IMR-90 (cell line): ENCODE measurements at regions not wholly inside any gene's neighbourhood (a gene's known extent, or its start where the extent isn't known, plus 50 kb on each side); places are given as distances from the start of the nearest gene placed in this dataset.

Source experiments
- BHLHE40 ChIP-seq: fragments of 150-350 bp; IDR thresholded peaks from 2 replicates; pipeline ENCODE4 v1.6.1; 2016; ENCODE audit warnings: mild to moderate bottlenecking, low read depth, low read length
- CHD1 ChIP-seq: IDR thresholded peaks from 2 replicates; pipeline ENCODE4 v1.6.1; 2012; ENCODE audit warnings: low read depth, low read length, improper control_type of control experiment
- CTCF ChIP-seq: conservative IDR thresholded peaks from 2 replicates; pipeline ENCODE4 v1.5.1; 2012; ENCODE audit warnings: mild to moderate bottlenecking, low read depth, low read length, improper control_type of control experiment
- ELK1 ChIP-seq: fragments of 150-350 bp; IDR thresholded peaks from 2 replicates; pipeline ENCODE4 v1.6.1; 2016; ENCODE audit warnings: low read depth, mild to moderate bottlenecking, low read length, moderate library complexity, borderline replicate concordance
- MXI1 ChIP-seq: IDR thresholded peaks from 2 replicates; pipeline ENCODE4 v1.6.1; 2012; ENCODE audit warnings: low read depth, mild to moderate bottlenecking, low read length, moderate library complexity, borderline replicate concordance
- POLR2A ChIP-seq: IDR thresholded peaks from 2 replicates; pipeline ENCODE4 v1.6.1; 2012; ENCODE audit warnings: mild to moderate bottlenecking, low read depth, low read length
- RCOR1 ChIP-seq: IDR thresholded peaks from 2 replicates; pipeline ENCODE4 v1.6.1; 2012; ENCODE audit warnings: mild to moderate bottlenecking, low read length, improper control_type of control experiment; ENCODE audit not compliant: insufficient replicate concordance
- USF2 ChIP-seq: fragments of 150-350 bp; IDR thresholded peaks from 2 replicates; pipeline ENCODE4 v1.6.1; 2017; ENCODE audit warnings: mild to moderate bottlenecking, antibody characterized with exemption, low read length, low read depth

- no peak for TF ChIP-seq CHD1
- TF ChIP-seq CTCF: no peak
- TF ChIP-seq POLR2A: no peak
- no peak for TF ChIP-seq ELK1
- no peak for TF ChIP-seq MXI1
- no peak for TF ChIP-seq BHLHE40
- no peak for TF ChIP-seq USF2
- TF ChIP-seq RCOR1: no peak
These were observed 486.5 kb downstream of the RFPL4B start for GRCh38 chr6:112833581-112834131.
